GM21367 (cell line): ENCODE measurements at regions not wholly inside any gene's neighbourhood (a gene's known extent, or its start where the extent isn't known, plus 50 kb on each side); places are given as distances from the start of the nearest gene placed in this dataset.
A peak's percentile ranks its signal among the peaks of the same experiment; 100 is the strongest.

Experiments used
- ATAC-seq: cut with Tn5 transposase; IDR thresholded peaks from one replicate; pipeline ENCODE4 v1.9.1; 2021; ENCODE audit not compliant: unreplicated experiment

- no peak for ATAC-seq
Observed at GRCh38 chr2:21916934-21917522, 793.3 kb downstream of the TDRD15 start.

GRCh38 chr2:21920721-21921120 is 797.0 kb downstream of the TDRD15 start:
- no peak for ATAC-seq

GRCh38 chr2:21924640-21925285 is 801.0 kb downstream of the TDRD15 start:
- peak; percentile 76 for ATAC-seq

- no peak for ATAC-seq
Observed at GRCh38 chr2:21928292-21928691, 804.5 kb downstream of the TDRD15 start.

- ATAC-seq, result no peak
Observed at GRCh38 chr2:21930226-21930625, 806.5 kb downstream of the TDRD15 start.

- no peak for ATAC-seq
Observed at GRCh38 chr2:21939967-21940366, 816.2 kb downstream of the TDRD15 start.

- ATAC-seq, result no peak
Observed at GRCh38 chr2:21944536-21944935, 820.8 kb downstream of the TDRD15 start.

GRCh38 chr2:21945658-21946057 is 821.9 kb downstream of the TDRD15 start:
- no peak for ATAC-seq

GRCh38 chr2:21947046-21947445 is 823.3 kb downstream of the TDRD15 start:
- ATAC-seq, result no peak

GRCh38 chr2:21966139-21966538 is 842.4 kb downstream of the TDRD15 start:
- no peak for ATAC-seq

- no peak for ATAC-seq
Observed at GRCh38 chr2:21970971-21971370, 847.2 kb downstream of the TDRD15 start.

- no peak for ATAC-seq
Observed at GRCh38 chr2:21972586-21972985, 848.8 kb downstream of the TDRD15 start.

GRCh38 chr2:21981127-21981526 is 857.4 kb downstream of the TDRD15 start:
- ATAC-seq, result no peak

GRCh38 chr2:21993002-21993401 is 869.2 kb downstream of the TDRD15 start:
- ATAC-seq, result no peak

- ATAC-seq, result no peak
Observed at GRCh38 chr2:21996339-21996738, 872.6 kb downstream of the TDRD15 start.

- ATAC-seq, result no peak
Observed at GRCh38 chr2:21999522-21999921, 875.8 kb downstream of the TDRD15 start.

- no peak for ATAC-seq
Observed at GRCh38 chr2:22002066-22002465, 878.3 kb downstream of the TDRD15 start.

GRCh38 chr2:22003270-22003669 is 879.5 kb downstream of the TDRD15 start:
- ATAC-seq, result no peak

GRCh38 chr2:22011048-22011447 is 887.3 kb downstream of the TDRD15 start:
- ATAC-seq, result no peak

- no peak for ATAC-seq
Observed at GRCh38 chr2:22020091-22020742, 896.4 kb downstream of the TDRD15 start.

- ATAC-seq, result no peak
Observed at GRCh38 chr2:22027345-22028005, 903.7 kb downstream of the TDRD15 start.

GRCh38 chr2:22035361-22035830 is 911.6 kb downstream of the TDRD15 start:
- no peak for ATAC-seq
